Naive B cell (primary cell): ENCODE measurements at regions not wholly inside any gene's neighbourhood (a gene's known extent, or its start where the extent isn't known, plus 50 kb on each side); places are given as distances from the start of the nearest gene placed in this dataset.
A peak's percentile ranks its signal among the peaks of the same experiment; 100 is the strongest.

Experiments
- ATAC-seq, 2 donors: fragments of 150-1000 bp; cut with Tn5 transposase; 2 replicates each; pipeline ENCODE4 v1.10.0; 2021; ENCODE audit warnings: low read depth in 2 of 2, mild to moderate bottlenecking in 2 of 2, moderate library complexity in 2 of 2
- DNase-seq: peaks from one replicate; pipeline ENCODE4 v3.0.0; 2022
- H3K27ac Mint-ChIP-seq, 6 donors: one replicate each; pipeline ENCODE4 v1.8.0; 2020 to 2022; ENCODE audit warnings: mild to moderate bottlenecking in 6 of 6, mixed read lengths in 6 of 6, moderate library complexity in 5 of 6, inconsistent platforms in 2 of 6
- H3K27me3 Mint-ChIP-seq, 3 donors: one replicate each; pipeline ENCODE4 v1.8.0; 2021 to 2022; ENCODE audit warnings: mixed read lengths in 3 of 3, mild to moderate bottlenecking in 1 of 3
- H3K36me3 Mint-ChIP-seq, 2 donors: one replicate each; pipeline ENCODE4 v1.8.0; 2020 to 2022; ENCODE audit warnings: mixed read lengths in 2 of 2, inconsistent platforms in 1 of 2, mild to moderate bottlenecking in 1 of 2
- H3K4me1 Mint-ChIP-seq, 3 donors: one replicate each; pipeline ENCODE4 v1.8.0; 2020 to 2022; ENCODE audit warnings: mixed read lengths in 3 of 3, inconsistent platforms in 1 of 3, mild to moderate bottlenecking in 1 of 3, moderate library complexity in 1 of 3
- H3K4me3 Mint-ChIP-seq, 8 donors: one replicate each; pipeline ENCODE4 v1.8.0; 2020 to 2022; ENCODE audit warnings: mild to moderate bottlenecking in 8 of 8, mixed read lengths in 8 of 8, moderate library complexity in 8 of 8, inconsistent platforms in 2 of 8
- H3K9me3 Mint-ChIP-seq, 7 donors: one replicate each; pipeline ENCODE4 v1.8.0; 2020 to 2022; ENCODE audit warnings: mixed read lengths in 7 of 7, mild to moderate bottlenecking in 5 of 7, inconsistent platforms in 2 of 7, moderate library complexity in 1 of 7

DNA sequence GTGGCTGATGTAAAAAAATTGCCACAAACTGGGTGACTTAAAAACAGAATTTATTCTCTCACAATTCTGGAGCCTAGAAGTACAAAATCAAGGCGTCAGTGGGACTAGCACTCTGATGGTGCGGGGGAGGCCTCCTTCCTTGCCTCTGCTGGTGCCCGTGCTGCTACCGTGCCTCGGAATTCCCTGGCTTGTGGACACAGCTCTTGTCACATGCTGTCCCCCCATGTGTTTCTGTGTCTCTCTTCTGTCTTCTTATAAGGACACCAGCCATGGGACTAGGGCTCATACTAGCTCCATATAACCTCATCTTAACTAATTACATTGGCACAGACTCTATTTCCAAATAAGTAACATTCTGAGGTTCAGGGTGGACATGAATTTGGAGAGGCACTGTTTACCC, 242.3 kb upstream of the IRX2 start:
- H3K36me3 Mint-ChIP-seq = no peaks in the 10 kb centered on the region
- peaks cover 0 to 12% (median 4%) of the 10 kb centered on the region in 7 donors for H3K9me3 Mint-ChIP-seq
- H3K27me3 Mint-ChIP-seq = no peaks in the 10 kb centered on the region
- no peak overlapping the region for H3K4me3 Mint-ChIP-seq
- ATAC-seq (no peak), DNase-seq (no peak)
- H3K4me1 Mint-ChIP-seq = no peaks in the 10 kb centered on the region
- H3K27ac Mint-ChIP-seq = no peak overlapping the region

DNA sequence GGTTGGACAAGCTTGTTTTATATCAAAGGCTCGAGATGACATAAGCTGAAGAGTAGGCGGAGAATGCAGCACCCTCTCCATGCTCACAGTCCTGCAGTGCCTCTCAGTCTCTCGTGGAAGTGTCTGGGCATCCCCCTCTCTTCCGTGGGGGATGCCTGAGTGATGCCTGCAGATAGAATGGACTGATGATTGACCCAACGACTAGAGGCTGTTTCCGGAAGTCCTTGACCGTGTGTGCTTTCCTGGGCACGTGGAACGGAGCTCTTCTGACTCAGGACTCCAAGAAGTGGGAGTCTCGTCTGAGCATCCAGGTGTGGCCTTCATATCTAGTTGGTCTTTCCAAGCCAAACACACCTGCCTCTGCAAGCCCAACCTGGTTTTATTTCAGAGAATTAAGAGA, 241.8 kb upstream of the IRX2 start:
- Mint-ChIP-seq H3K4me1 (no peaks in the 10 kb centered on the region), H3K9me3 (peaks cover 0 to 12% (median 4%) of the 10 kb centered on the region in 7 donors), H3K36me3 (no peaks in the 10 kb centered on the region), H3K4me3 (peak overlapping the region in 1 of 8 donors; percentile 35), H3K27me3 (no peaks in the 10 kb centered on the region), H3K27ac (no peak overlapping the region)
- no peak for DNase-seq
- no peak for ATAC-seq

DNA sequence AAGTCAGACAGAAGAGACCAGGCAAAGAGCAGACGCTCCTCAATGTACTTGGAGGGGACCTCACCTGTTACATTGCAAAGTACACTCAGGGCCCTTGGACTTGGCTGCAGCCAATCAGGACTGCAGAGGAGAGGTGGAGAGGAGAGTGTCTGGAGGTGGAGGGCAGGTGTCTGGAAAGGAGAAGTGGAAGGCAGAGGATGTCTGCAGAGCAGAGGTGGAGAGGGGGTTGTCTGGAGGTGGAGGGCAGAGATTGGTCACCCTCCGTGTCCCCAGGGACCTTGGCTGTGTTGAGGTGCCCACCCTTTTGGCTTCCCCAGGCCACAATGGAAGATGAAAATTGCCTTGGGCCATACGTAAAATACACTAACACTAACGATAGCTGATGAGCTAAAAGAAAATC, 241.3 kb upstream of the IRX2 start:
- Mint-ChIP-seq H3K4me1 (no peaks in the 10 kb centered on the region), H3K27me3 (no peaks in the 10 kb centered on the region), H3K9me3 (peaks cover 0 to 12% (median 4%) of the 10 kb centered on the region in 7 donors), H3K36me3 (no peaks in the 10 kb centered on the region), H3K27ac (no peak overlapping the region), H3K4me3 (no peak overlapping the region)
- DNase-seq = no peak
- ATAC-seq = no peak

DNA sequence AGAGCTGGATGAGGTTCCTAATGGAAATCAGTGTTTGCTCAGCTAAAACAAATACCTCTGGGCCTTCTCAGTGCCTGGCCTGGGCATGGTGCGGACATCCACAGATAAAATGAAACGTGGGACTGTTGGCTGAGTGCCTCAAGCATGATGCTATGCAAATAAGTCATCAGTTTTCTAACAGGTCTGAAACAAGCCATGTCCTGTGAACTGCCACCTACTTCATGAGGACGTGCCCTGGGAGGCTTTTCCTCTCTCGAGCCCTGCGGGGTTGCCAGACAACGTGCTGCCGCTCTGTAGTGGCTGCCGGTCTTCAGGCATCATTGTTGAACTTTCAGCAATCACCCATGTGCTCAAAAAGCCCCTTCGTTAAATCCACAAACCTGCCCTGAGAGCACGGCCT, 240.4 kb upstream of the IRX2 start:
- H3K27me3 Mint-ChIP-seq = no peaks in the 10 kb centered on the region
- peaks cover 0 to 16% (median 4%) of the 10 kb centered on the region in 7 donors for H3K9me3 Mint-ChIP-seq
- no peak overlapping the region for H3K4me3 Mint-ChIP-seq
- DNase-seq (no peak), ATAC-seq (no peak)
- no peaks in the 10 kb centered on the region for H3K36me3 Mint-ChIP-seq
- no peak overlapping the region for H3K27ac Mint-ChIP-seq
- H3K4me1 Mint-ChIP-seq = no peaks in the 10 kb centered on the region

DNA sequence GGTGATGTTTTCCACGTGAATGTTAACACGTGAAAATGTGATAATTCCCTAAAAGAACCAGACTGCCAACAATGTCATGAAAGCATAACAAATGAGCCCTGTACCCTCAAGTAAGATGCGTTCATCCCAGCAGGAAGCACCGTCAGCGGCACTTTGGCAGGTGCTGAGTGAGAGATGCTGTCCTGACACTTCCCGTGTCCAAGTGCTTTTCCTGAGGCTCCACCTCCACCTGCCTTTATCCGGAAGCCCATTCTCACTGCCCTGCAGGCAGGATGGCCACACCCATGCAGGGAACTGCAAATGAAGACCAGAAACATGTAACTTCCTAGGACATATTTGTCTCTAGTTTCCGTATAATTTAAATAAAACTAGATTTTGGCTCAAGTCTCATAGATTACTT, 238.0 kb upstream of the IRX2 start:
- ATAC-seq (no peak), DNase-seq (no peak)
- H3K27ac Mint-ChIP-seq = no peak overlapping the region
- H3K36me3 Mint-ChIP-seq = no peaks in the 10 kb centered on the region
- peaks cover 0 to 23% (median 3%) of the 10 kb centered on the region in 7 donors for H3K9me3 Mint-ChIP-seq
- H3K4me3 Mint-ChIP-seq = no peak overlapping the region
- H3K27me3 Mint-ChIP-seq = no peaks in the 10 kb centered on the region
- H3K4me1 Mint-ChIP-seq = no peaks in the 10 kb centered on the region

DNA sequence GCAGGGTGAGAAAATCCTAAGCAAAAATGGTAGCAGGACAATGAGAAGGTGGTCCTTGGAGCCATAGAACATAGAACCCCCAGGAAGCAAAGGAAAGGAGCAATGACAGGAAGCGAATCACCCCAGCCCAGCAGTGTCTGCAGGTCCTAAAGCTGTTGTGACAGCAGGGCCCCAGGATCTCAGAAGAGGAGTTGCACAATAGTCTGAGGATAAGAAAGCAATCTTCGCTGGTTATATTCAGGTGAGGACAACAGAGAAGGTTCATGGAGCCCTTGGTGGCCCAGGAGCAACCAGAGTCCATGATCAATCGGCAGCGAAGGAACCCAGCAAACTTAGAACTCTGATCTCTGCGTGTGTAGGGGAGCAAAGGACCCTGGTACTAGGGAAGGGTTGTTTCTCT, 234.8 kb upstream of the IRX2 start:
- ATAC-seq (no peak), DNase-seq (no peak)
- Mint-ChIP-seq H3K27ac (no peak overlapping the region), H3K9me3 (peaks cover 3 to 27% (median 6%) of the 10 kb centered on the region in 7 donors), H3K4me3 (no peak overlapping the region), H3K4me1 (no peaks in the 10 kb centered on the region), H3K27me3 (no peaks in the 10 kb centered on the region), H3K36me3 (no peaks in the 10 kb centered on the region)

DNA sequence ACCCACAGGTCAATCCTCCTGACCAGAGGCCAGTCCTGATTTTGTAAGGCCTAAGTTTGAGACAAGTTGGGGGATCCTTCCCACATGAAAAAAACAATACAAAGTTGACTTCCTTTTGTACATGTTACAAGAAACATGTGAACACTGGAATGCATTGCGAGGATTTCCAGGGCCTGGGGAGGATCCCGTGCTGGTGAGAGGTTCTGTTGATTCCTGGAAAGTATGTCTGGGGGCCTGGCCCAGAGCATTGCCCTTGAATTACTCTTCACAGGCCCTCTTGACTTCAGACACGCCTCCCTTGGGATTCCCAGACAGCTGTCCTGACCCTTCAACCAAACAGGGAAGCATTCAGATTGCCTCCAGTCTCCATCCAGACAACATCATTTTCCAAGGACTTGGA, 234.2 kb upstream of the IRX2 start:
- H3K4me3 Mint-ChIP-seq = no peak overlapping the region
- no peaks in the 10 kb centered on the region for H3K27me3 Mint-ChIP-seq
- H3K27ac Mint-ChIP-seq = no peak overlapping the region
- H3K36me3 Mint-ChIP-seq = no peaks in the 10 kb centered on the region
- no peaks in the 10 kb centered on the region for H3K4me1 Mint-ChIP-seq
- no peak for ATAC-seq
- DNase-seq = no peak
- H3K9me3 Mint-ChIP-seq = peaks cover 3 to 27% (median 6%) of the 10 kb centered on the region in 7 donors

DNA sequence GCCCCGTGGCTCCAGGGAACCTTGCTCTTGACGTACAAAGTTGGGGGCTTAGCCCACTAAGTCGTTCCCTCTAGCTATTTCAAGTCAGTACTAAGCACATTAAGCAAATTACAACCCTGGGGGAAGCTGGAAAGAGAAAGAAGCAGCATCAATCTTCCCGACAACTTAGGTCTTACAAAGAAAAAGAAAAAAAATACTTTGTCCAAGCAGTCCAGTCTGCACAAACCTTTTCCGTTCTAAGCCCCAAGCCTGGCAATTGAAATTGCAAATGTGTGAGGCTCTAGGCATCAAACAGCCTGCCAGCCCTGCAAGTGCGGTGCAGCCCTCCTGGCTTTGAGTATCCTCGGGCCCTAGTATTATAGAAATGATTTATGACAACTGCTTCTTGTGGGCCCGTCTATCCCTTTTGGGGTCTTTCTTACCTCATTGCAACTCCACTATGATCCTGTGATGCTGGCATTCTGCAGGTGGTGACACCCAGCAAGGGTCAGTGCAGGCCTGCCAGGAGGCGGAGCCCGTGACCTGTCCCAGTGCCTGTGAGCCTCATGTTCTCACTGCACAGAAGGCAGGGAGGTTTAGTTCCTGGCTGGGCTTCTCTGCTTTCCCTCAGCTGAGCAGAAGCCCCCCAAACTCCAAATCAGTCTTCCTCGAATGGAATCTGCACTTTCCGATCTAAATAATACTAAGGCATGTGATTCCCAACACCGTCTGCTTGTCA, 232.3 kb upstream of the IRX2 start:
- no peak for ATAC-seq
- Mint-ChIP-seq H3K9me3 (peaks cover 3 to 15% (median 6%) of the 10 kb centered on the region in 7 donors), H3K4me1 (no peaks in the 10 kb centered on the region), H3K27ac (peak overlapping the region in 1 of 6 donors; percentile 83), H3K27me3 (no peaks in the 10 kb centered on the region), H3K4me3 (no peak overlapping the region), H3K36me3 (no peaks in the 10 kb centered on the region)
- no peak for DNase-seq

DNA sequence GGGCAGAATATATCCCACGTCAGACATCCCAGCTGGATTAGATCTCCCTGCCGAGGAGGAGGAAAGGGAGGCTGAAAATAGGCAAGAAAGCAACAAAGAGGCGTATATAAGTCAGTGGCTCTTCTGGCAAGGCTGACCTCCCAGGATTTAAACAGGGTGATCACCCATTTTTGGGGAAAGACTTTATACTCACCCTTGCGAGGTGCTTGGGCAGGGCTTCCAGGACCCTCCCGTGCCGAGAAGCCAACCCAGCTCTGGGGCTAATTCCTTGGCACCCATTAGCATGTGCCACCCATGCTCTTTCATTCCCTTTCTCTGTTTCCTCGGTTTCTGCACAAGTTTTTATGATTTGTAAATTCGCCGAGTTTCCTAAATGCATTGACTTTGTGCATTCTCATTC, 230.2 kb upstream of the IRX2 start:
- no peak for ATAC-seq
- no peak overlapping the region for H3K4me3 Mint-ChIP-seq
- no peak for DNase-seq
- peaks cover 3 to 20% (median 10%) of the 10 kb centered on the region in 7 donors for H3K9me3 Mint-ChIP-seq
- H3K36me3 Mint-ChIP-seq = no peaks in the 10 kb centered on the region
- H3K27me3 Mint-ChIP-seq = no peaks in the 10 kb centered on the region
- H3K27ac Mint-ChIP-seq = no peak overlapping the region
- H3K4me1 Mint-ChIP-seq = no peaks in the 10 kb centered on the region

DNA sequence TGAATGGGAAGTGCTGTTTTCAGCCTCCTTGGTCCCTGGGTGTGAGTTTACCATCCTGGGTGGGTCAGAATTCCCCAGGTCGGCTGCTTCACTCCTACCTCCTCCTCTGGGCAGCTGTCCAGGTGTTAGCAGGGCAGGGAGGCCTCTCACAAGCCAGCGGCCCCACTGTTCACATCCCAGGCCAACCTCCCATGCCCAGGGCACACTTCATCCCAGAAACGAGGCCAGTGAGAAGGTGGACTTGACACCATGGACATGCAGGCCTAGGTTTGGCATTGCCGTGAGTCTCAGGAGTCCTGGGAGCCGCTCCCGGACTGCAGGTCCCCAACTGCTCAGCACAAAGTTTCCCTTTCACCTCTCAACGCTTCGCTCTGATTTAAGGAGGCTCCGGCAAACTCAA, 229.6 kb upstream of the IRX2 start:
- Mint-ChIP-seq H3K27me3 (no peaks in the 10 kb centered on the region), H3K4me3 (no peak overlapping the region), H3K4me1 (no peaks in the 10 kb centered on the region), H3K9me3 (peaks cover 7 to 22% (median 8%) of the 10 kb centered on the region in 7 donors), H3K36me3 (no peaks in the 10 kb centered on the region), H3K27ac (no peak overlapping the region)
- no peak for ATAC-seq
- no peak for DNase-seq

DNA sequence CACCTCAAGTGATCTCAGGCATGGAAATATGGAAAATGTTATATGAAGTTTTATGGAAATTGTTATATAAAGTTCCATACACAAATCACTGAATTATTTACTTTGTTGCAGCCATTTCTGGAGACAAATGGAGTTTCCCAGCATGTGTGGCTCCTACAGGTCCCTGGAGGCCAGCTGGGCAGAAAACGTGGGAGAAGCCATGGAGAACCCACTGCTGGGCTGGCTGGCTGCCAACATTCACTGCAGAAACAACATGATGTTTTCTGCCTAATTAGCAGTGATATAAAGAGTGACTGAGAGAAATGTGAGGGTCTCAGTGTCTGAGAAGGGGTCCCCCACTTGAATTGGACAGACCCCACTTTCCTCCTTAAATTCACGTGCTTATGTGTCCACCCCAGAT, 208.8 kb upstream of the IRX2 start:
- ATAC-seq = no peak
- H3K27me3 Mint-ChIP-seq = no peaks in the 10 kb centered on the region
- H3K27ac Mint-ChIP-seq = no peak overlapping the region
- peaks cover 3 to 46% (median 11%) of the 10 kb centered on the region in 7 donors for H3K9me3 Mint-ChIP-seq
- H3K36me3 Mint-ChIP-seq = no peaks in the 10 kb centered on the region
- no peak overlapping the region for H3K4me3 Mint-ChIP-seq
- no peaks in the 10 kb centered on the region for H3K4me1 Mint-ChIP-seq
- no peak for DNase-seq

DNA sequence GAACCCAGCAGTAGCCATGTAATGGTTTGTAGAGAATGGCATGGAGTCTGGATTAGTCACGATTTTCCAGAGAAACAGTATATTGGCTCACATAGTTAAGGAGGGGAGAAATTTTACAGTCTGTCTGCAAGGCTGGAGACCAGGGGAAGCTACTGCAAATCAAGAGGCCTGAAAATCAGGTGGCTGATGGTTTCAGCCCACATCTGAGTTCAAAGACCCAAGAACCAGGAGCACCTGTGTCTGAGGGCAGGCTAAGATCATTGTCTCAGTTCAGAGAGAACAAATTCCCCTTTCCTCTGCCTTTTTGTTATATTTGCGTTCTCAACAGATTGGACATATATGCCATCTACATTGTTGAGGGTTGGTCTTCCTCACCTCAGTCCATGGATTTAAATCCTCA, 207.5 kb upstream of the IRX2 start:
- Mint-ChIP-seq H3K4me3 (no peak overlapping the region), H3K9me3 (peaks cover 3 to 57% (median 12%) of the 10 kb centered on the region in 7 donors), H3K27ac (no peak overlapping the region), H3K4me1 (no peaks in the 10 kb centered on the region), H3K27me3 (no peaks in the 10 kb centered on the region), H3K36me3 (no peaks in the 10 kb centered on the region)
- DNase-seq (no peak), ATAC-seq (no peak)

DNA sequence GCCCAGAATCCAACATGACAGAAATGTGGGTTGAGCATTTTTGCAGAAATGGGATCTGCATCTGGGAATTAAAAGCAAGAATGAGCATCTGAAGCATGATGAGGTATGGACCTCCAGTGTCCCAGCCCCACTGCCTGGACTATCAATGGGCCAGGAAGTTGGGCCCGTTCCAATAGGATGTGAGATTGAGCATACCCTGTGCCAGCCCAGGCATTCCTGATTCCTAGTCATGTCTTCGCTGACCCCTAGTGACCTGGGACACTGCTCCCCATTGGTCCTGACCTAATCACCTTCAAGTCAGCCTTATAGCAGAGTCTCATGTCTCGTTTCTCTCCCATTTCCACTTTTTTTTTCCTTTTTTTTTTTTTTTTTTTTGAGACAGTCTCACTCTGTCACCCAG, 197.4 kb upstream of the IRX2 start:
- DNase-seq (no peak), ATAC-seq (no peak)
- peaks cover 0 to 27% (median 7%) of the 10 kb centered on the region in 7 donors for H3K9me3 Mint-ChIP-seq
- H3K4me1 Mint-ChIP-seq = no peaks in the 10 kb centered on the region
- H3K4me3 Mint-ChIP-seq = no peak overlapping the region
- H3K27me3 Mint-ChIP-seq = no peaks in the 10 kb centered on the region
- H3K36me3 Mint-ChIP-seq = no peaks in the 10 kb centered on the region
- no peak overlapping the region for H3K27ac Mint-ChIP-seq

DNA sequence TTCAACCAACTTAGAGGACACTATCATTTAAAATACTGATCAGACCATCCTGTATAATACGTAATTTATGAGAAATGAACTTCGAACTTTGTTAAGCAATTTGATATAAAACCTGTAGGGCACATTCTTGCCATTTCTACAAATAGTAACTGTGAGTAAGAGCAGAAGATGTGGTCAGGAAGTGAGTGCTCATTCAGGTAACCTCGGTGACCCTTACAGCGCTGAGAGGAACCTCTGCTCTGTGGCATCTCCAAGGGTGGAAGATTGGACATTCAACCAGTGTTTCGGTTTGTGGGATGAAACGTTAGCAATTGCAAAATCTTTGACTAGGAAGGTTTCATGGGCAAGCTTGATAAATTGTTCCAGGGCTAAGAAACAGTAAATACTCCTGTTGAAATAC, 194.8 kb upstream of the IRX2 start:
- H3K9me3 Mint-ChIP-seq = peaks cover 5 to 41% (median 12%) of the 10 kb centered on the region in 7 donors
- DNase-seq = no peak
- H3K36me3 Mint-ChIP-seq = no peaks in the 10 kb centered on the region
- H3K4me1 Mint-ChIP-seq = no peaks in the 10 kb centered on the region
- H3K27me3 Mint-ChIP-seq = no peaks in the 10 kb centered on the region
- no peak overlapping the region for H3K4me3 Mint-ChIP-seq
- H3K27ac Mint-ChIP-seq = no peak overlapping the region
- no peak for ATAC-seq

DNA sequence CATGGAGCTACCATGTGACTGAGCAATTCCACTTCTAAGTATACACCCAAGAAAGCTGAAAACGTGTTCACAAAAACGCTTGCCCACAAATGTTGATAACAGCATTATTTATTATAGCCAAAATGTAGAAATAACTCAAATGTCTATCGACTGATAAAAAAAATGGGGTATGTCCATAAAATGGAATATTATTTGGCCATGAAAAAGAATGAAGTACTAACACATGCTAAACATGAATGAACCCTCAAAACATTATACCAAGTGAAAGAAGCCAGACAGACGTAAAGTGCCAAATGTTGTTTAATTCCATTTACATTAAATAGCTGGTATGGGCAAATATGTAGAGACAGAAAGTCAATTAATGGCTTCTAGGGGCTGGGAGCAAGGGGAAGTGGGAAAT, 184.9 kb upstream of the IRX2 start:
- no peak for DNase-seq
- Mint-ChIP-seq H3K27me3 (no peaks in the 10 kb centered on the region), H3K4me3 (no peak overlapping the region), H3K27ac (no peak overlapping the region), H3K9me3 (peaks cover 4 to 33% (median 12%) of the 10 kb centered on the region in 7 donors), H3K36me3 (no peaks in the 10 kb centered on the region), H3K4me1 (no peaks in the 10 kb centered on the region)
- ATAC-seq = no peak
